NK-92 (cell line): ENCODE measurements at regions not wholly inside any gene's neighbourhood (a gene's known extent, or its start where the extent isn't known, plus 50 kb on each side); places are given as distances from the start of the nearest gene placed in this dataset.

ENCODE experiments used
- DNase-seq: peaks from one replicate; lab custom pipeline; 2025; ENCODE audit not compliant: unreplicated experiment; lab: John Stamatoyannopoulos, UW

DNA sequence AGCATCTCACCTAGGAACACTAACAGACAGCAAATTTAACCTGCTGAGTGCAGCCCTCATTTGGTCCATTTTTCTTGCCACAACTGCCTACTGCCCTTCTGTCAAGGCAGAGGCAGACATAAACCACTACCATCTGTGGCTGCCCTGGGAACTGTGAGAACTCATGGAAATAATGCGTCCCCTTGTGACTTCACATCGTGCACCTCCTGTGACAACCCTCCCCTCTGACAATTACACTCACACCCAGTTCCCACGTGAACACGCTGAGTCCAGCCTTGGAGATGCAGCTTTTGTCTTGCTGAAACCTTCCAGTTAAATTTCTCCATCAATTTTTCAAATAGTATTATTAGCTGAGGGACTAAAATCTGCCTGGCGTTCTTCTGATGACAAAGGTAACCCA, 193.1 kb upstream of the KLF14 start:
- DNase-seq, result no peak

DNA sequence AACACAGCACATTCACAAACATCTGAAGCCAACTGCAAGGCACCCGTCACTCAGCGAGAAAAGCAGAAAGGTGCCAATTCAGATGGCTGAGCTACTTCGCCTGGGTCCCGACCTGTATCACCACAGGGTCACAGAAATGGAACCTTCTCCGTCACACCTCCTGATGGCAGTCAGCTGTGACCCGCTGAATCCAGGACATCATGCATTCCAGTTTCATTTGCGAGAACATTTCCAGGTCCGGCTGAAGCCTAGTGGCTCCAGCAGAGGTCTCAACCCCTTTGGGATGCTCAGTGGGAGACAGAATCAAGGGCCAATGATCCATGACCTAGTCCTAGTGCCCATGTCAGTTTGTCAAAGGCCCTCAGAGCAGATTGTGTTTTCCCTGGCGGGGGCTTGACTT, 193.6 kb upstream of the KLF14 start:
- no peak for DNase-seq

DNA sequence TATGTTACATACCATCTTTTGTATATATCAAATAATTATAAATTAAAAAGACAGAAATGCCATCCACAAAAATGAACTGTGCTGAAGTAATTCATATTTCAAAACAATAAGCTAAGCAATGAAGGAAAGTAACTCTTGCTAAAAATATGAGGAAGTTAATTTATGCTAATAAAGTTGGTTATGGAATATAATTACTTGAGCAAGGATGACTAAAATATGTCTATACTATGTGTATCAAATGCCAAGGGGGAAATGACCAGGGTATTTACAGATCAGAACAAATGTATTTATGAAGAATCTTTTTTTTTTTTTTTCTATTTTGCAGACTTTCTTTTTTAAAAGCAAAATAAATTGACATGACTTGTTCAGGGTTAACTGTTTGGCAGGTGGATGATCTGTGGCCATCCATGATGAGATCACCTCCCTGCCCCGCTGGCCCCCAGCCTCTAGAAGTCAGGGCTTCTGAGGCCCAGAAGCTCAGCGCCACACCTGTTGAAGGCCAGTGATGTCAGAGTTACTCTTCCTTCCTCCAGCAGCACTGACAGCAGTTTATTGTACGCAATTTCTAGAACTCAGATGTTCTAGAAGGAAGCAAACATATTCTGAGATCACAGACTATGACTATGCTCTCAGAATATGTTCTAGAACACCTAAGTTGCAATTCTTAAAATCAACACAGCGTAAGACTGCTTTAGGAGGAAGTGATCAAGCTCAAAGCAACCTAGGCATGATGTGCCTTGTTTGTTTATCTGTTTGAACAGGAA, 196.1 kb upstream of the KLF14 start:
- DNase-seq, result no peak

DNA sequence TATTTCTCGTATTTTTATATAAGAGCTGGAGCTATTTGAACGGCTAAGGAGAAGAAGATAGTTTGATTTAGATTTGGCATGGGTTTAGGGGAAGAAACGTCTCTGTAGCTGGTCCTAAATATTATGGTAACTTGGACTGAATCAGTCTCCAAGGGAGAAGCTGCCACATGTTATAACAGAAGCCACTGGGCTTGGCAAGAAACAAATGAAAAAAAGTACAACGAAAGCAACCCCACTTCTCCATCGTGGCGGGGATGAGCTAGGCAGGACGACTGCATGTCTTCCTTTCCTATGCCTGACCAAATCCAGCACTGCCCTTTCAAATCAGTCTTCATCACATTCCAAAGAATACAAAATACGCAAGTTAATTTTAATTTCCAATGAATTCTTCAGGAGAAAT, 196.7 kb upstream of the KLF14 start:
- no peak for DNase-seq

DNA sequence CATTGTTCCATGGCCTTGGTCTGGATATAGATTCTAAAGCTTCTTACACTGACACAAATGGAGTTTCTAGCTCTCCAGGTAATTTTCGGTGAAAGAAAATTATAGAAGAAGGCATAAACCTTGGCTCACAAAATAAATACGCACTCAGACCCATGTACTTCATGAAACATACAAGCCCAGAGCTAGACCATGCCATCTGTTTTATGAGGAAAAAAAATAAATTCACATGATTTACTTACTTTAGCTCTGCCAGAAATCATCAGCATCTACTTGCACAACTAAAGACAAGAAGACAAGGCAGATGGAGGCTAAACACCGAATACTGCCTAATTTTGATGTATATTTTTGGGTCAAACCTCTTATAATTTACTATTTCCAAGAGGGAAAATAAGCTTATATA, 197.4 kb upstream of the KLF14 start:
- DNase-seq, result no peak

DNA sequence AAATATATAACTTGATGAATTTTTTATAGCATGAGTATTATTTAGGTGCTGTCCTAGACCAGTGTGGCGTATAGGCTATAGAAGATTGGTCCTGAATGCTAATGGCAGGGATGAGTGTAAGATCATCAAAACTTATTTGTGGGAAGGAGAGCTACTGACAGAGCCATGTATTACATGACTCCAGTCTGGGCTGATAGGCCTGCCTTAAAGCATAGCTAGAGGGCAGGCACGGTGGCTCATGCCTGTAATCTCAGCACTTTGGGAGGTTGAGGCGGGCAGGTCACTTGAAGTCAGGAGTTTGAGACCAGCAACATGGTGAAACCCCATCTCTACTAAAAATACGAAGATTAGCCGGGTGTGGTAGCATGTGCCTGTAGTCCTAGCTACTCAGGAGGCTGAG, 198.1 kb upstream of the KLF14 start:
- no peak for DNase-seq

DNA sequence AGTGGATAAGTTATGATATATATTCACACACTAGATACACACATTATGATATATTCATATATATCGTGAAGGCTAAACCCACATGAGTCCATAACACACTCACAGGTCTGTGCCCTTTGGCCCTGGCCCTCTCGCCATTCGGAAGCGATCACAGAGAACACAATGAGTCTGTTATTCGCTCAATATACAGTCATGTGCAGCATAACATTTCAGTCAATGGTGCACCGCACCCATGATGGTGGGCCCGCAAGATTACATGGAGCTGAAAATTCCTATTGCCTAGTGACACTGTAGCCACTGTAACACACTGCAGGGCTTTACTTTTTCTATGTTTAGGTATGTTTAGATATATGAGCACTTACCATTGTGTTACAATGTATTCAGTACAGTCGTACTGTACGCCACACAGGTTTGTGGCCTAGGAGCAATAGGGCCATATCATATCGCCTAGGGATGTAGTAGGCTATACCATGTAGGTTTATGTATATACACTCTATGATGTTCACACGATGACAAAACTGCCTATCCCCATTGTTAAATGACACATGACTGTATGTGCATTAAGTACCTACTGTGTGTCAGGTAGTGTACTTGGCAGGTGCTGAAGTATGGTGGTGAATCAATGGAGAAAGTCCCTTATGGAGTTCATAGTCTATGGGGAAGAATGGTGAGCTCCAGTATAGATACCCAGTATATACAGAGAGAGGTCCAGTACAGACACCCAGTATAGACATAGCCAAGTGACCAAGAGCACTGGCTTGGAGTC, 198.8 kb upstream of the KLF14 start:
- DNase-seq, result no peak

DNA sequence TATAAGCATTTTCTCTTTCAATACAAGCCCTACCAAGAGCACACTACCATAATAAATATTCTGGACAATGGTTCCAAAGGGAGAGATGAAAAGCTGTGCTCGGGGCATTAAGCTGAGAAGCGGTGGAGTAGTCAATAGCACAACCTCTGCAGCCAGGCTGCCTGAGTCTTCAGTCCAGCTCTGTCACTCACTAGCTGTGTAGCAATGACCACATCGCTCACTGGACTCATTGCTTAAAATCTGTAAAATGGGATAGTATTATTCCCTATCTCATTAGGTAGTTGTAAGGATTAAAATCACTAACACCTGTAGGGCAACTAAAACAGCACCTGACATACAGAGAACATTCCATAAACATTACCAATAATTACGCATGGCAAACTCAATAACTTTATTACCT, 199.9 kb upstream of the KLF14 start:
- no peak for DNase-seq

DNA sequence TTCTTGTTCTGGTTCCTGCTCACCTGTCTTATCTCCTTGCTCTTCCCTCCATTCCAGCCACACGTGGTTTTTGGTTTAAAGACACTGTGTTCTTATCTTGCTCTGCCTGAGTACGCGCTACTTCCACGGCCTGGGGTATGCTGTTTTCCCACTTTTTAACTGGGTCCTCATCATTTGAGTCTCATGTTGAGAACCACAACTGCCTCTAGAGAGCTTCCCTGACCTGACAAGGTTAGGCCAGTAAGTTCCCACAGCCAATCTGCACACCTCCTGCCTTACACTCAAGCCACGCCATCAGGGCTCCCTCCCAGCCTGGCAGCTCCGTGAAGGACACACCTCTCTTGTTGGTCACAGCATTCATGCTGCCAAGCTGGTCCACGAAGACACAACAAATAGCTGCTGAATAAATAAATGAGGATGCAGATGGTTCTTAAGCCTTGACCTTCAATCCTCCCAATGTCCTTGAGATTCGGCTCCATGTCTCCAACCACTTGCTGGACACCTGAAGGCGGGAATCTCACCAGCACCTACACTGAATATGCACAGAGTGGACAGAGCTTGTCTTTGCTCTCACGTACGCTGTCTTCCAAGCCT, 201.7 kb upstream of the KLF14 start:
- DNase-seq, result no peak

DNA sequence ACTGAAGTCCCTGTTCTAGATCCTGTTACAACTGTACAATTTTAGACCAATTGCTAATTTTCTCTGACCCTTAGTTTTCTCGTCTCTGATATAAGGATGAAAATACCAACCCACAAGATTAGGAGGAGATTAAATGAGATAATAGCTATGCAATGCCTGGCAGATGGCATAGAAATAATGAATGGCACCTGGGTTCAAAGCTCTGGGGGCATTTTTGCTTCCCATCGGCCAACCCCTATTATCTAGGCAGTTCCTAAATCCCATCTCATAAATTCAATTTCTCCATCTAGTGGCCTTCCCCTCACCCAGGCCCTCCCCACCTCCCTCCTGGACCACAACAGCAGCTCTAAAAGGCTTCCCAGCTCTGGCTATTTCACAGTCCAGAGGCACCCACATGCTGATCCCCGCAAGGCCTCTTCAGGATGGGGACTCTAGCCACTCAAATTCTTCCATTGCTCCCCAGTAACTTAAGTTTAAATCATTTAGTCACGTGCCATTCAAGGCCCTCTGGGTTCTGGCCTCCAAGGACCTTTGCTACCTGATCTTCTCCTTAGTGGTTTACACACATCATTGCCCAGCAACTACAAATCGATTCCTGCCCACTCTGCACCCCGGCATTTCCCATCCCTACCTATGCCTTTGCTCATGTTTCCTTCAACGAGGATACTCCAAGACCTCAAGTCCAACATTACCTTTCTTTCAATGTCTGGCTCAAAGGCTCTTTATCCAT, 202.4 kb upstream of the KLF14 start:
- DNase-seq, result no peak

DNA sequence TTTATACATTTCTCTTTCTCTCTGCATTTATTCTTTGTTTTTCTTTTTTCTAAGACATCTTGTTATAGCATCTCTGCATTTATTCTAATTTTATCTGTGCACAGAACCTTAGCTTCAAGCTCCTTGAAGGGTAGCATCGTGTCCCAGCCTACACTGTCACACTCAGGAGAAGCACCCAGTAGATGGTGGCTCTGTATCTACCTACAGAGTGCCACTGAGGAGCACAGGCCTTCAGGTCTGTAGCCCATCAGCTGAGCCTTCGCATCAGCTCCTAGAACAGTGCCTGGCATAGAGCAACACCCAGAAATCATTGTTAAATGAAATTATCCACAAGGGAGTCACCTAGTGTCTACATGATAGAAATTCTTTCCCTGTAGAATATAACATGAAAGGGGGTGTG, 203.0 kb upstream of the KLF14 start:
- no peak for DNase-seq

DNA sequence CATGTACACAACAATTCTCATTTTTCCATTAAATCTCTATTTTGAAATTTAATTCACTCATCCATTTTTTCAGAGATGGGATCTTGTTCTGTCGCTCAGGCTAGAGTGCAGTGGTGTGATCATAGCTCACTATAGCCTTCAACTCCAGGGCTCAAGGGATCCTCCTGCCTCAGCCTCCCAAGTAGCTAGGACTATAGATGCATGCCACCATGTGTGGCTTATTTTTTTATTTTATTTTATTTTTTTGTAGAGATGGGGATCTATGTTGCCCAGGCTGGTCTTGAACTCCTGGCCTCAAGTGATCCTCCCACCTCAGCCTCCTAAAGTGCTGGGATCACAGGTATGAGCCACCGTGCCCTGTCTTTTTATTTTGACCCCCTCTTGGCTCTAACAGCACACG, 203.8 kb upstream of the KLF14 start:
- DNase-seq, result no peak

DNA sequence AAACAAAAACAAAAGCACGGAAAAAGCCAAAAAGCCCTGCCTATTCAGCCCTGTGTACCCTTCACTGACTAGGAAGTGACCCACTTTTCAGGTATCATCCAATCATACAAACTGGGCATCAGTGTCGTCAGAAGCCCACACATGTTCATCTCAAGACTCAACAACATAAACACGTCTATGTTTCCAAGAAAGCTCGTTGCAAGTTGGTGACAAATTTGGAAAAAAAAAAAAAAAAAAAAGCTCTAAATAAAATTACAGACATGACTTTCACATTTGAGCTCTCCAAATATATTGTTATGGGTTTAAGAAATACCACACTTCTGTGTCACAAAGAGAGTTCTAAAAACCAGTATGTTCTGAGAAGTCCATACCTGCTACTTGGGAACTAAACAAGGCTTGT, 204.7 kb upstream of the KLF14 start:
- no peak for DNase-seq

DNA sequence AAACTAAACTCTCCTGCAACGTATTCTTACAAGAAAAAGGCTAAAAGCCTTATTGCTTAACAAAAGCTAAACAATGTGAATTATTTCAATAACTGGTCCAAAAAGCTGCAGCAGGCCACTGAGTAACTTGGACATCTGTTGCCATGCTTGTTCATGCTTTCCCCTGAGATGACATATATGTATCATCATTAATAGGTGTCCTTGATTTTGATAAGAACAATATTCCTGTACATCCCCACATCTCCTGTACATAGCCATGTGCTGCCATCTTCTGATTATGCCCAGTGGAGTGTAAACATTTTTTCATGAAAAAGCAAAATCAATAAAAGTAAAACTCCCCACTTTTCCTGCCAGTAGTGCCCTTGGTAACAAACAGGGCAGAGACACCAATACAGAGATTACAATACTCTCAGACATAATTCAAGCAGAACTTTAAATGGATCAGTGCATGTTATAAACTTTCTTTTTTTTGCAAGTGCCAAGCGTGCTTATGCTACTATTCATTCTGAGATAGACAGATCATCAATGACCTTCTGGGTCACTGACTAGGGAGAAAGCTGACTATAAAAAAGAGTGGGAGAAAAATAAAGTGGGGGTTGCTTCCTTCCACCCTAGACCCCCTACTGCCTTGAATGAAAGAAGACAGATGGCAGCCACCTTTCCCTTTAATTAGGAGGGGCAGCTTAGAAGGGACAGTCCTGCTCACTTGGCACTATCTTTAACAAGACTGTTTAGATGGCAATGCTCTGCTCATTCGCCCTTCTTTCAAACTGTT, 205.5 kb upstream of the KLF14 start:
- DNase-seq, result no peak

DNA sequence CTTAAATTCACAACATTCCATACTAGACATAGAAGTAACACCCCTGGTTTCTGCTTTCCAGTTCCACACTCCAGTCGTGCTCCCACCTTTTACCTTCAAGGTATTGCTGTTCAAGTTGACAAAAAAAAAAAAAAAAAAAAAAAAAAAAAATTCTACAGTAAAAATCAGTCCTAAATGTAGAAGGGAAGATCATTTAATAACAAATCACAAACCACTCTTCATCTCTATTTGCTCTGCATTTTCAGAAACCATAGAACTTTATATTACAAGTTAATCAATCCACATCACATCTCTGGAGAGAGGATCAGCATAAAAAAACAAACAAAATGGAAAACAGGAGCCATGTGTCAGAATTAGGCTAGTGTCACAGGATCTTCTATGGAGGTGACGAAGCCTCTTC, 206.3 kb upstream of the KLF14 start:
- no peak for DNase-seq

DNA sequence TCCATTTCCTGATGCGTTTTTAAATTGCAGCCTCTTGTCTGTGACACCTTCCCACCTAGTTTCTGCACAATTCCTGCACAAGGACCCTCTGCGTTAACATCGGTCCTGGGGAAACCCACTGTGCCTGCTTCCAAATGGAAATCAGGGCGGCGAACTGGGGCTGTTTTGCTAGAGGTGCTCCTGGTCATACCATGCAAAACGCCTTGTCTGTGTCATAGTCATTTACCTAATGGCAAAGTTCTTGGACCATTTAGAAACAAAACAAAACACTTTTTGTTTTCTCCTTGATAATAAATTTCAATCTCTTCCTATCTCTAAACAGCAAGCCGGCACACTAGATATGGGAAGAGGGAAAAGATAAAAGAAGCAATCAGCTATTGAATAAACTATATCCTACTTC, 206.9 kb upstream of the KLF14 start:
- DNase-seq, result no peak

DNA sequence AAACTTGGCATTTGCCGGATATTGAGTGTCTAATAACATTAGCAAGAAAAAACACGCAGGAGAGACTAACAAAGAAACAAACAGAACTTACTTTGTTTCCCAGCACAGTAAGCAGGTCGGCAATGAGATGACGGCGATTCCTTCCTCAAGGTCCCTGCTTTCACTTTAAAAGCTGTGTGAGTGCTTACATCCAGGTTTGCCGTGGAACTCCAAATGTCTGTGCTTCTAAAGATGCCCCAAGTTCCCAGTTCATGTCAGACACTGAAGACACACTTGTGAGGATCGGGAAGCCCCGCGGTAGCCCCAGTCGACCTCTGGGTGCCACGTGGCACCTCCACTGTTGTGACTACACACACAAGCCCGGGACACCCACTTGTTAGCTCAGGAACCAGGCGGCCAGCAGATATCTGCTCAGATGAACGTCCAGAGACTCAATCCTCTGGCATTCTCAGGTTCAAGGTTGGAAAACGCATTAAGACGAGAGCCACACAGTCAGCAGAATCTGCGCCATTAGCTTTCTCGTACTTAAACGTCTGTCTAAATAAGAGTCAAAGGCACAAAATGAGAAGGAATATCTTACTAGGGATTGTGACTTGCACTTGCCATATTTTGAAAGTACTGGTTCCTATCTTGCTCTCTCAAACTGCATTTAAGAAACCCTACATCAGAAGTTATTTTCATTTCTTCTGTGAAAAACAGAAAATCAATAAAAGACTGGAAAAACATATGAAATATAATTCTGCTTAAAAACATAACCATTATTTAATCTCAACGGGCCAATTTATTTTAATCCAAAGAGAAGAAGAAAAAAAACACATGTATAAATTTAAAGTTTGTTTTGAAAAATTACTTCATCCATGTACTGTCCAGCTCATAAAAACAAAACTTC, 207.6 kb upstream of the KLF14 start:
- DNase-seq, result no peak

DNA sequence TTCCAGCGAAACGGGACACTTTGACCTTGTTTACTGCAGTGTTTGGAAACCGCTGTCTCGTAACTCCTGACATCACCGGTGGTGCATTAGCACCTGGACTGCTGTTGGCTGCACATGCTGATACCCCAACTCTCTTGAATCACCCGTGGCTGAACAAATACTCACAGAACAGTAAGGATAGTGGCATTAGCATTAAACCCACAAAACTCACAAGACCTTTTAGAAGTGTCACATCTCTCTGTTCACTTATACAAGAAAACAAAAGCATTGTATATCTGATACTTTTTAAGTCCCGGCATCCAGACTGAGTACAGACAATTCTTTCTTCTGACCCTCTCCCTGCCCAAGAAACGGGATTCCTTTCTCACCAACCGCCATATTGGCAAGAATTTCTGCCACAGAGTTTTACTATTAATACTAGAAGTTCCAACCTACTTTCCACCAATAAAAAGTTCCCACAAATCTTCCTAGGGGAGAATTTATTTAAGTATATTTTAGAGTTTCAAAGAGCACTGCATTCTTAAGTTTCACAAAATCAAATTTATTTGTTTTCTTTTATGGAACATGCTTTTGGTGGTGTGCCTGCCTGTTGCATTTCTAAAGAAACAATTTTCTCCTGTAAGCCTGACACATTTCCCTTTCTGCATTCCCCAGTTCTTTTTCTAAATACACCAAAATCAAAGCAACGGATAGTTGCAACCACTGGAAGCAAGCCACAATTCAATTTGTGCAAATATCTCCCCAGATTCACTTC, 208.4 kb upstream of the KLF14 start:
- DNase-seq, result no peak

DNA sequence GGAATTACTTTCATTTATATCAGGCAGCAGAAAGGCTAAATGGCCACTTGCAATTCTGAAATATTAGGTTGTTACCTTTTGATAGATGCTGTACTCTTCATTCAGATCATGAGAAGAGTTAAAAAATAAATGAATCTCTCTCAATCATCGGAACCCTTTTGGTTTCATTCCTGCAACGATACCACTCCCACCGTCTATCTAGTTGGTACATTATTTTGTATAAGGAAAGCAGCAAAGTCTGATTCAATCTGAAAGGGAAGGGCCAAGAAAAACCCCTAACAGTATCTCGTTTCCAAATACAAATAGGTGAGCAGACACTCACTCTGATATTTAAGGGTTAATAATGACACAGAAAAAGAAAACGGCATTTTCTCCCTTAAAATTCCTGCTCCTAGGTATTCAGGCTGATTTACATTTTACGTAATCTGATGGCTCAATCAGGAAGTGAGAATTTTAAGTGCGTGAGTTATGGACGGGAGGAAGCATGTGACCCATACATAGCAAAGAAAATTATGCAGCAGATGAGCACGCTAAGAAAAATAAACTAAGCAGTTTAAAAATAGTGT, 209.4 kb upstream of the KLF14 start:
- DNase-seq, result no peak
